ENCODE measurements at regions not wholly inside any gene's neighbourhood (a gene's known extent, or its start where the extent isn't known, plus 50 kb on each side); places are given as distances from the start of the nearest gene placed in this dataset.

DNA sequence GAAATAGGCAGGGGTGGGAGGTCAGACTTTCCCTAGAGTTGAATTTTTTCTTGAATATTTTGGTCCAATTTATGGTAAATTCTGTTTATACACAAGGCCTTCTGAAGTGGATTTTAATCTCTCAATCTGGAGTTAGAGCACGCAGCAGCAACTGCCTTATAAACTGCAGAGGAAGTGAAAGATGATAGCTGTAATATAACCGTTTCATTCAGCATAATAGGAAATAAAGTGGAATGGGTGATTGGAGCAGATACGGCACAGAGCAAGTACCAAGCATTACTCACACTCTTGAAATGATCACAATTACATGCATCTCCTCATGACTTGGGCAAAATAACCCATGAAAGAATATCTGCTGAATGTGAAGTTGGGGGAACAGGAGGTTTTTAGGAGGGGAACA is 106.8 kb downstream of the ARRDC4 start:
- DNase-seq = no peak
- Histone ChIP-seq H3K27ac (peak overlapping the region in 1 of 4 donors; percentile 47), H3K4me1 (no peaks in the 10 kb centered on the region), H3K9me3 (no peaks in the 10 kb centered on the region), H3K4me3 (no peak overlapping the region), H3K27me3 (no peaks in the 10 kb centered on the region), H3K36me3 (no peaks in the 10 kb centered on the region)
- no peak for TF ChIP-seq EP300 (IDR thresholded peaks at IDR 0.05; ENCODE audit: low read depth)
- TF ChIP-seq POLR2A (IDR thresholded peaks at IDR 0.05) = no peak
- TF ChIP-seq POLR2AphosphoS5 (IDR thresholded peaks at IDR 0.05) = no peak
- no peak for TF ChIP-seq CTCF (IDR thresholded peaks at IDR 0.05)
- in situ Hi-C loops (cut with MboI; ENCODE audit: low pct_ligation_motif_present in 1 of 4, low pct_unique_long_range_greater_than_20kb in 1 of 4, low sequenced_read_pairs in 3 of 4) (no loop called here), intact Hi-C loops (cut with DNase I; ENCODE audit: low total_unique reads) (no loop called here)
- WGBS, 2 donors (ENCODE audit: low coverage in 1 of 2) = 0 to 20% methylated on average over 3 of the region's 3 CpGs

GRCh38 chr15:98069256-98069655 is 108.8 kb downstream of the ARRDC4 start:
- Histone ChIP-seq H3K27me3 (no peaks in the 10 kb centered on the region), H3K27ac (no peak overlapping the region), H3K36me3 (no peaks in the 10 kb centered on the region), H3K9me3 (no peaks in the 10 kb centered on the region), H3K4me1 (no peaks in the 10 kb centered on the region), H3K4me3 (no peak overlapping the region)
- intact Hi-C loops (cut with DNase I; ENCODE audit: low total_unique reads) = no loop called here
- no peak for DNase-seq
- in situ Hi-C loops (cut with MboI; ENCODE audit: low pct_ligation_motif_present in 1 of 4, low pct_unique_long_range_greater_than_20kb in 1 of 4, low sequenced_read_pairs in 3 of 4) = no loop called here
- TF ChIP-seq POLR2A (IDR thresholded peaks at IDR 0.05) = no peak
- no peak for TF ChIP-seq CTCF (IDR thresholded peaks at IDR 0.05)
- no peak for TF ChIP-seq POLR2AphosphoS5 (IDR thresholded peaks at IDR 0.05)
- no peak for TF ChIP-seq EP300 (IDR thresholded peaks at IDR 0.05; ENCODE audit: low read depth)
- WGBS, 2 donors (ENCODE audit: low coverage in 1 of 2) = 78 to 82% methylated on average over 1 to 4 of the region's 4 CpGs

- Histone ChIP-seq H3K36me3 (no peaks in the 10 kb centered on the region), H3K4me1 (no peaks in the 10 kb centered on the region), H3K4me3 (no peak overlapping the region), H3K27ac (no peak overlapping the region), H3K9me3 (no peaks in the 10 kb centered on the region), H3K27me3 (no peaks in the 10 kb centered on the region)
- intact Hi-C loops (cut with DNase I; ENCODE audit: low total_unique reads) (no loop called here), in situ Hi-C loops (cut with MboI; ENCODE audit: low pct_ligation_motif_present in 1 of 4, low pct_unique_long_range_greater_than_20kb in 1 of 4, low sequenced_read_pairs in 3 of 4) (no loop called here)
- 88 to 90% methylated on average over 2 of the region's 2 CpGs for WGBS, 2 donors (ENCODE audit: low coverage in 1 of 2)
- DNase-seq = no peak
- TF ChIP-seq POLR2A (IDR thresholded peaks at IDR 0.05) = no peak
- no peak for TF ChIP-seq EP300 (IDR thresholded peaks at IDR 0.05; ENCODE audit: low read depth)
- TF ChIP-seq CTCF (IDR thresholded peaks at IDR 0.05) = no peak
- no peak for TF ChIP-seq POLR2AphosphoS5 (IDR thresholded peaks at IDR 0.05)
Observed at GRCh38 chr15:98070137-98070536, 109.6 kb downstream of the ARRDC4 start.

GRCh38 chr15:98071786-98072185 is 111.3 kb downstream of the ARRDC4 start:
- intact Hi-C loops (cut with DNase I; ENCODE audit: low total_unique reads) = no loop called here
- no peak for TF ChIP-seq POLR2A (IDR thresholded peaks at IDR 0.05)
- no peak for TF ChIP-seq CTCF (IDR thresholded peaks at IDR 0.05)
- no peak for TF ChIP-seq POLR2AphosphoS5 (IDR thresholded peaks at IDR 0.05)
- TF ChIP-seq EP300 (IDR thresholded peaks at IDR 0.05; ENCODE audit: low read depth) = no peak

More at GRCh38 chr15:98071786-98072185, 111.3 kb downstream of the ARRDC4 start:
- H3K36me3 ChIP-seq = no peaks in the 10 kb centered on the region
- H3K9me3 ChIP-seq = no peaks in the 10 kb centered on the region
- H3K27me3 ChIP-seq = no peaks in the 10 kb centered on the region
- H3K4me3 ChIP-seq = no peak overlapping the region
- H3K4me1 ChIP-seq = peaks cover 6 to 11% (median 8%) of the 10 kb centered on the region in 4 donors
- in situ Hi-C loops (cut with MboI; ENCODE audit: low pct_ligation_motif_present in 1 of 4, low pct_unique_long_range_greater_than_20kb in 1 of 4, low sequenced_read_pairs in 3 of 4) = no loop called here
- H3K27ac ChIP-seq = no peak overlapping the region
- no peak for DNase-seq
